Panc1 (cell line): ENCODE measurements at regions not wholly inside any gene's neighbourhood (a gene's known extent, or its start where the extent isn't known, plus 50 kb on each side); places are given as distances from the start of the nearest gene placed in this dataset.

Source experiments
- ATAC-seq: fragments of 200-7000 bp; cut with Tn5 transposase; 2 replicates; pipeline ENCODE4 v1.9.1; 2020; ENCODE audit warnings: mild to moderate bottlenecking, moderate library complexity
- BruUV-seq: library from RNA; stranded (reverse); fragments of 400-500 nt; replicated peaks from 2 replicates; lab custom pipeline; 2021; lab: Mats Ljungman, UMichigan
- CTCF ChIA-PET: fragments of 300-600 bp; sonication (Branson Sonifier 250); formaldehyde crosslinking; loops from one replicate; lab custom pipeline; 2022; ENCODE audit warnings: antibody characterized with exemption; lab: Charles Lee
- POLR2A ChIA-PET: fragments of 300-600 bp; sonication (Branson Sonifier 250); formaldehyde crosslinking; loops from one replicate; lab custom pipeline; 2022; ENCODE audit warnings: antibody characterized with exemption; lab: Charles Lee
- DNase-seq: peaks from one replicate; pipeline ENCODE4 v3.0.0-alpha.2; 2010; ENCODE audit warnings: low read depth, low spot score
- H3K27ac ChIP-seq: 2 replicates; pipeline ENCODE4 v1.5.1; 2011; ENCODE audit warnings: mild to moderate bottlenecking, low read length, inconsistent platforms
- H3K27me3 ChIP-seq: fragments of 200-500 bp; sonication (Bioruptor generic); 2 replicates; pipeline ENCODE4 v1.6.0; 2014; ENCODE audit warnings: low read length, inconsistent platforms; ENCODE audit not compliant: control insufficient read depth, insufficient read depth
- H3K36me3 ChIP-seq: fragments of 200-500 bp; sonication (Bioruptor generic); 2 replicates; pipeline ENCODE4 v1.5.1; 2014; ENCODE audit warnings: inconsistent platforms, mild to moderate bottlenecking, low read length, moderate library complexity; ENCODE audit not compliant: control insufficient read depth, insufficient read depth
- H3K4me1 ChIP-seq: 2 replicates; pipeline ENCODE4 v1.5.1; 2011; ENCODE audit warnings: inconsistent platforms, mild to moderate bottlenecking, low read length, moderate library complexity; ENCODE audit not compliant: control insufficient read depth, insufficient read depth
- H3K4me3 ChIP-seq, 2 experiments: 2 replicates each; pipeline ENCODE4 v1.5.1; 2011 to 2012; ENCODE audit warnings: low read depth in 2 of 2, low read length in 2 of 2, mild to moderate bottlenecking in 2 of 2, inconsistent platforms in 1 of 2, moderate library complexity in 1 of 2
- H3K9me3 ChIP-seq: fragments of 200-500 bp; sonication (Bioruptor generic); 2 replicates; pipeline ENCODE4 v1.5.1; 2014; ENCODE audit warnings: low read depth, mild to moderate bottlenecking, inconsistent platforms, low read length, moderate library complexity; ENCODE audit not compliant: control insufficient read depth, insufficient read depth
- CTCF ChIP-seq: fragments of 450-650 bp; IDR thresholded peaks from 2 replicates; pipeline ENCODE4 v1.5.1; 2017; ENCODE audit warnings: mild to moderate bottlenecking
- POLR2AphosphoS5 ChIP-seq: IDR thresholded peaks from 2 replicates; pipeline ENCODE4 v1.6.1; 2012; ENCODE audit warnings: mild to moderate bottlenecking, low read depth, low read length, moderate library complexity
- REST ChIP-seq, 2 experiments: IDR thresholded peaks; 2 replicates each; pipeline ENCODE4 v1.6.1; 2011 to 2012; ENCODE audit warnings: low read depth in 2 of 2, control low read depth in 1 of 2, low read length in 1 of 2, mild to moderate bottlenecking in 1 of 2, moderate library complexity in 1 of 2; ENCODE audit not compliant: insufficient read depth in 1 of 2
- SIN3A ChIP-seq: IDR thresholded peaks from 2 replicates; pipeline ENCODE4 v1.6.1; 2012; ENCODE audit warnings: low read depth, mild to moderate bottlenecking, low read length, moderate library complexity, borderline replicate concordance; ENCODE audit not compliant: insufficient read depth
- TCF7L2 ChIP-seq: IDR thresholded peaks from 2 replicates; pipeline ENCODE4 v1.6.1; 2011; ENCODE audit warnings: mild to moderate bottlenecking, low read depth, low read length, inconsistent platforms
- in situ Hi-C: cut with HindIII; loops from 2 replicates; pipeline ENCODE4 v1.10.0; 2016; ENCODE audit warnings: low sequenced_read_pairs, low pct_unique_long_range_greater_than_20kb
- intact Hi-C: fragments of 100-400 bp; cut with micrococcal nuclease; formaldehyde crosslinking; loops from one replicate; pipeline ENCODE4 v1.10.0; 2022; ENCODE audit not compliant: unreplicated experiment

GRCh38 chr4:125639182-125639621, 324.4 kb downstream of the FAT4 start:
- ATAC-seq, result no peak
- no peak for DNase-seq
- Histone ChIP-seq H3K27me3 (no peaks in the 10 kb centered on the region), H3K27ac (no peak overlapping the region), H3K9me3 (no peaks in the 10 kb centered on the region), H3K4me3 (no peak overlapping the region), H3K4me1 (no peaks in the 10 kb centered on the region), H3K36me3 (no peaks in the 10 kb centered on the region)
- in situ Hi-C loops (no loop called here), intact Hi-C loops (no loop called here)
- ChIA-PET POLR2A (no interaction called here), CTCF (no interaction called here)
- no TSS peak for BruUV-seq
- TF ChIP-seq TCF7L2, result no peak
- no peak for TF ChIP-seq POLR2AphosphoS5
- no peak for TF ChIP-seq REST (IDR thresholded peaks at IDR 0.05; ENCODE audit: insufficient read depth in 1 of 2, low read depth in 2 of 2, low read length in 1 of 2)
- TF ChIP-seq CTCF, result no peak
- TF ChIP-seq SIN3A, result no peak

DNA sequence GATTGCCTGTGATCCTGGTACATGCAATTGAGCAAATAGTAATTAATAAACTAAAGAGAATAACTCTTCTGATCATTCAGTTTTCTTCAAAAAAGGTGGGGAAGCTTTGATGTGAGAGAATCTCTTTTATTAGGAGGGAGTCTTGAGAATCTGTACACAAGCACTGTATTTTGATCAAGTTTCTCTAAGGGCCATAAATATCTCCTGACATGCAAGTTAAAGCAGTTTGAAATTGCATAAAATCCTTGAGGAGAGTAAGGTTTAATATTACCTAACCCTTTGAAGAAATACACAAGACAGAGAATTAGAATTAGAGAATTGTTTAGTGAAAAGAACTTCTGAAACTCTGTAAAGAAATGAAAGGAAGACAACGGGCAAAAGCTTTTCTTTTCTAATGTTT, 326.9 kb downstream of the FAT4 start:
- Histone ChIP-seq H3K27me3 (no peaks in the 10 kb centered on the region), H3K4me1 (no peaks in the 10 kb centered on the region), H3K36me3 (no peaks in the 10 kb centered on the region), H3K4me3 (no peak overlapping the region), H3K9me3 (no peaks in the 10 kb centered on the region), H3K27ac (no peak overlapping the region)
- DNase-seq, result no peak
- in situ Hi-C loops (no loop called here), intact Hi-C loops (no loop called here)
- no peak for TF ChIP-seq CTCF
- POLR2A ChIA-PET, result no interaction called here
- ATAC-seq, result no peak
- BruUV-seq, result no TSS peak
- CTCF ChIA-PET, result no interaction called here

- ATAC-seq (no peak), DNase-seq (no peak)
- in situ Hi-C loops, result no loop called here
- no peak overlapping the region for H3K4me3 ChIP-seq
- ChIA-PET CTCF (no interaction called here), POLR2A (no interaction called here)
- intact Hi-C loops, result no loop called here
- no peaks in the 10 kb centered on the region for H3K9me3 ChIP-seq
- BruUV-seq, result no TSS peak
- no peak for TF ChIP-seq POLR2AphosphoS5
- no peak for TF ChIP-seq SIN3A
- H3K27me3 ChIP-seq, result no peaks in the 10 kb centered on the region
- H3K4me1 ChIP-seq, result no peaks in the 10 kb centered on the region
- no peaks in the 10 kb centered on the region for H3K36me3 ChIP-seq
- no peak overlapping the region for H3K27ac ChIP-seq
Measured at GRCh38 chr4:125642645-125643044, 327.9 kb downstream of the FAT4 start.
